HepG2 (cell line): ENCODE measurements at regions not wholly inside any gene's neighbourhood (a gene's known extent, or its start where the extent isn't known, plus 50 kb on each side); places are given as distances from the start of the nearest gene placed in this dataset.

Source experiments
- KLF6 ChIP-seq: IDR thresholded peaks from 2 replicates; pipeline ENCODE4 v1.8.0; 2016; ENCODE audit warnings: missing biosample characterization, missing genetic modification reagents
- NR3C1 ChIP-seq: sonication (generic); formaldehyde crosslinking; IDR thresholded peaks from 2 replicates; pipeline ENCODE4 v1.4.0; 2020; ENCODE audit warnings: missing genetic modification reagents
- SAFB2 ChIP-seq: sonication (generic); formaldehyde crosslinking; IDR thresholded peaks from 2 replicates; pipeline ENCODE4 v1.5.1; 2020; ENCODE audit warnings: missing genetic modification reagents, low read depth, mild to moderate bottlenecking, borderline replicate concordance
- ZBTB21 ChIP-seq: sonication (generic); formaldehyde crosslinking; IDR thresholded peaks from 2 replicates; pipeline ENCODE4 v1.4.0; 2020; ENCODE audit warnings: missing genetic modification reagents
- ZFP36 ChIP-seq: fragments of 150-350 bp; IDR thresholded peaks from 2 replicates; pipeline ENCODE4 v1.6.1; 2018; ENCODE audit warnings: borderline replicate concordance, low read length, low read depth; ENCODE audit not compliant: partially characterized antibody
- ZNF121 ChIP-seq: sonication (generic); formaldehyde crosslinking; IDR thresholded peaks from 2 replicates; pipeline ENCODE4 v1.5.0; 2020; ENCODE audit warnings: mild to moderate bottlenecking, missing genetic modification reagents
- TF ChIP-seq, protein P1 (sequence below): sonication (generic); formaldehyde crosslinking; conservative IDR thresholded peaks from 2 replicates; pipeline ENCODE4 v1.8.1; 2023; ENCODE audit warnings: missing genetic modification reagents

DNA sequence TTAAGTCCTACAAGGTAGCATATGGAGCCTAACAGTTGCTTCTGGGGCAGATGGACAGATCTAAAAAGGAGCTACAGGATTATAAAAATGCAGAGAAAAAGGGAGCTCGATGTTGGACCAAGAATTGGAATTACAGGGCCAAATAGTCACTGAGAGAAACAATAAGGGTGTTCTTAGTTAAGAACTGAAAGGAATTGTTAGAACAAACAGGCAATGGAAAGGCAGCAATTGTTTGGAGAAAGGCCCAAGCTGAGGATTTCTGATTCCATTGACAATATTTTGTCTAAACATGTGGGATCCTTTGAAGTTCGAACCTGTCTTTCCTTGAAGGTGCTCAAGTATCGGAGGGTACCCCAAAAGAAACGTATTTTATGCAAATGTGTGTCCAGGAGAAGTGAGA lies 513.6 kb upstream of the CDH8 start:
- TF ChIP-seq ZNF121 (CRISPR knock-in tag) (no peak), ZBTB21 (CRISPR knock-in tag) (no peak), ZFP36 (no peak), KLF6 (CRISPR knock-in tag) (no peak), NR3C1 (CRISPR knock-in tag) (no peak), SAFB2 (CRISPR knock-in tag) (no peak)
- TF ChIP-seq, protein P1, sequence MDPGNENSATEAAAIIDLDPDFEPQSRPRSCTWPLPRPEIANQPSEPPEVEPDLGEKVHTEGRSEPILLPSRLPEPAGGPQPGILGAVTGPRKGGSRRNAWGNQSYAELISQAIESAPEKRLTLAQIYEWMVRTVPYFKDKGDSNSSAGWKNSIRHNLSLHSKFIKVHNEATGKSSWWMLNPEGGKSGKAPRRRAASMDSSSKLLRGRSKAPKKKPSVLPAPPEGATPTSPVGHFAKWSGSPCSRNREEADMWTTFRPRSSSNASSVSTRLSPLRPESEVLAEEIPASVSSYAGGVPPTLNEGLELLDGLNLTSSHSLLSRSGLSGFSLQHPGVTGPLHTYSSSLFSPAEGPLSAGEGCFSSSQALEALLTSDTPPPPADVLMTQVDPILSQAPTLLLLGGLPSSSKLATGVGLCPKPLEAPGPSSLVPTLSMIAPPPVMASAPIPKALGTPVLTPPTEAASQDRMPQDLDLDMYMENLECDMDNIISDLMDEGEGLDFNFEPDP: no peak
